ENCODE measurements at regions not wholly inside any gene's neighbourhood (a gene's known extent, or its start where the extent isn't known, plus 50 kb on each side); places are given as distances from the start of the nearest gene placed in this dataset.

DNA sequence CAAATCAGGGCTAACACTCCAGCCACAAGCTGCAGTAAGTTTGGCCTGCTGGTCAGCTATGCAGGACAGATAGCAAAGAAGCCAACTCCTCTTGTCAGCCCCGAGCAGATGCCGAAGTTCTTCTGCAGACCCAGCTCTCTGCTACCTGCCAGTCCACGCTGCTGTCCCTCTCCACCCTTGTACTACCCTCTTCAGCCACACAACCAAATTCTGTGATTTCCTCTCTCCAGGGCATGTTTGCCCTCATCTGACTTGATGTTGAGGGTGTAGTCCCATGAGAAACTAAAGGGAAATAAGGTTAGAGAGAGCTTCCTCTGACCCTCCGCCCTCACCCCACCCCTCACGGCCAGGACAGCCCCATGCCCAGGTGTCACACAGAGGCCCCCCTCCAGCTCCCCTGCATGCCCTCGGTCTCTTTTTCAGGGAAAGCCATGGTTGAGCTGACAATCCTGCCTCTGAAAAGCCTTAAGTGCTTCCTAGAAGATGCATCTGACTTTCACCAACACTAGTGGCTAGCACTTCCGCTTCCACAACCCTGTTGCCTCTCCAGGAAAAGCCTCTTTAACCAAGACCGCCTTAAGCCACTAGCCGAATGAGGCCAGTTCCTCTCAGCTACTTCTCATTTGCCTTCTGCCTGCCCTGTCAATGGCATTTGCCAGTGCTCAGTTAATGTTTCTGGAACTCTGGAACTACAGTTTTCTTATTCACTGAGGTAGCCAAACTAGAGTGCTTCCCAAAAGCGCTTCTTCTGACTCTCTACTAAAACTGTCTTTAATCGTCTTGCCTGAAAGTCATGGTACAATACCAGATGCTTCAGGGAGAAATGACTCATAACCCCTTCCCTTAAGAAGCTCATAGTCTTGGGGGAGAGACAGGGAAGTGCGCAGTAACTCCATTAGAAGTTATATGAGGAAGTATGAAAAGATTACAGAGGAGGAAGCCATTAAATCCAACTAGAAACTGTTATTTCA lies 300.4 kb upstream of the STT3B start:
- no peak for DNase-seq

DNA sequence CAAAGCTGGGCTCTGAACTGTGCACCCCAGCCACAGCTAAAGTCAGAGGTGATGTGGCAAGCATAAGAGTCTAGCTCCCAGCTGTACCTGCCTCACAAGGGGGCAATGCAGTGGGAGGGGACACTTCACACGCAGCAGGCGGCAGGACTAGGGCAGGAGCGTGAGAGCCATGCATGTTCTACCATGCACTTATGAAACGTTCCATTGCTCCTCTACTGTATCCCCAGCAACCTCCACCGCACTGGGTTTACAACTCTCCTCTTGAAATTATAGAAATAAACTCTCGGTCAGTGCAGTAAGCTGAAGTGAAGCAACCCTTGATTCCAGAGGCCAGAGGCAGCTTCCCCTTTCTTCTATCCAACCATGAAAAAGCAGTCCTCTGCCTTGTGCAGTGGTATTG lies 298.6 kb upstream of the STT3B start:
- DNase-seq = no peak

DNA sequence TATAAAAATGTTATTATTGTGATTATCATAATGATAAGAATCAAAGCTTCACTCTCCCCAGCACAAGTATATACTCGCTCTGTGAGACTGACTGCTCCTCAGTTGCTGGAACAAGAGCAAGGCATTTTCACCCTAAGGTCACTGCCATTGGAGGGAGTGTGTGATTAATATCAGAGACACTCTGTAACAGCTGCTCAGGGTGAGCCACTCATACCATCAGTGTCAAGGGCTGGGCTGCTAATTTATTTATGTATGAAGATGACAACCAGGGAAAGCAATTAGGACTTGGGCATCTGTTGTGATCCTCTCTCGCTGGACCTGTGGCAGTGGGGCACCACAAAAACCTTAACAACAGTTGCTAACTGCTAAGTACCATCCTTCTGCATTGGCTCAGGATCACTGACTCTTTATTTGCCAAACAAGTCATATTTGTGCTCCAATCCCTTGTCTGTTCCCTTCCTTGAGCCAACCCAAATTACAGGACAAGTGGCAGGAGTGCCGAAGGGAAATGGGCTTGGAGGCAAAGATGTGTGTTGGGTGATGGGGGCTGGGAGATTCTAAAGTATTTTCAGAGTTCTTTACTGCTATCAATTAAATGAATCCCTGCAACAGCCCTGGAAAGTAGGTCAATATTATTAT lies 297.5 kb upstream of the STT3B start:
- DNase-seq = no peak

GRCh38 chr3:31237887-31238286 lies 294.8 kb upstream of the STT3B start:
- no peak for DNase-seq

- DNase-seq = no peak
Observed at GRCh38 chr3:31240013-31240412, 292.7 kb upstream of the STT3B start.

- no peak for DNase-seq
Observed at GRCh38 chr3:31240466-31240865, 292.3 kb upstream of the STT3B start.

DNA sequence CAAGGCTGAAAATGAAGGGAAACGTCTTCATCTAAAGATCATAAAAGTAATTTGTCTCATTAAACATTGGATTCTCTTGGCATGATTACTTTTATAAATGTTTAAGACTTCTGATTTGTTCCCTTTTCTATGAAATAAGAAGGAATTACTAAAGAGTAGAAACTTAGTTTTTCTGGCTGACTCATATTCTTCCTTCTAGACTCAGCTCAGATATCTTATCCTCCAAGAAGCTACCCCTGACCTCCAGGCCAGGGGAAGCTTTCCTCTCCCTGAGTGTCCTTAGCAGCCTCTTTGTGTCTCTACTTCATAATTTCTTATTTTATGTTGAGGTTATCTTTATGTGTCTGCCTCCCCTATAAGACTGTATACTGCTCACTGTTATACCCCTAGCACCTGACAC lies 291.9 kb upstream of the STT3B start:
- no peak for DNase-seq

DNA sequence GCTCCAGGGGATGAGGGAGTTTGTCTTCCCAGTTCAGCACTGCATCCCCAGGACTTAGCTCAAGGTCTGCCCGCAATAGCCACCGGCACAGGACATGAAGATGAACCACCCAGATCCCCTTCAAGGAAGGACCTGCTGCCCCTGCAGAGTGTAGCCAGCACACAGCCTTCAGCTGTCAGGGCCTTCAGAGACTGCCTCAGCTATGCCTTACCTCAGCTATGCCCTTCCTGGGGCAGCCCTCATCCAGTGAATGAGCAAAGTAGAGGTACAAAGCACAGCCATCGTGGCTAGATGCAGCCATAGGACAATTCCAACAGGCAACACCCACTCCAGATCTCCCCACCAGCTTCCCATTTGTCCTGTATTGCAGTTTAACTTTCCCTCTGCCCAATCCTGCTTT lies 291.2 kb upstream of the STT3B start:
- no peak for DNase-seq

- DNase-seq = no peak
Observed at GRCh38 chr3:31242026-31242960, 290.4 kb upstream of the STT3B start.

DNA sequence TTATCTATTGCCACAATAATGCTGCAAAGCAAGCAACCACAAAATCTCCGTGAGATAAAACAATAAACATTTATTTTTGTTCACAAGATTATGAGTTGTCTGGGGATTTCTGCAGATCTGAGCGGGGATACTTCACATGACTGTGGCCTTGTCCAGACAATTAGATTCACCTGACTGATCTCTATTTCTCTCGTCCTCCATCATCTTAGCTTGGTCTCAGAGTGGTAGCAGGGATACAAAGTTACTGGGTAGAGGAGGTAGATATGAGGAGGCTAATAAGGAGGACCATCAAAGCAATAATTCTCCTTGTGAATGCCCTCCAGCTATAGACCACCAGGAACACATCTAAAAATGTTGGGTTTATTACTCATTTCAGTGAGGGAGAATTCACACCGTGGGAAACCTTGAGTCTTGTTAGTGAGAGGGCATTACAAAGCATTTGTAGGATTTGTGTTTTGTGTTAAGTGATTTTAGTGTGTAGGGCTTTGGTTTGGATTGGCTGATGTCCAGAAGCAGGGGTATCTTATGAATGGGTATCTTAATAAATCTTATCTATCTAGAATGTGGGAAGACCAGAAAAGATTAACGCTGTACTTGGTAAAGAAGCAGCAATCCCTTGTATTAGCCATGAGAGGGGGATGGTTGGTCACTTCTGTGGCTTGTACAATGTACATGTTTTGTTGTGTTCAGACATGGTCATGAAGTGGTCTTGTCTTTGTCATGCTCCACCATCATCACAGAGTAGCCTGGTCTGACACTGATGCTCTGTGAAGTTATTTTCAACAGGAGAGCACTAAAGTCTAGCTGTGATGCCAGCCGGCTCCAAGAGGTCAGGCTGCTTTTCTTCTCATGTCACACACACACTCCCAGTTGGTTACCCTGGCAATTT lies 287.6 kb upstream of the STT3B start:
- no peak for DNase-seq

- no peak for DNase-seq
Observed at GRCh38 chr3:31246293-31247062, 286.2 kb upstream of the STT3B start.

- no peak for DNase-seq
Observed at GRCh38 chr3:31247063-31247447, 285.7 kb upstream of the STT3B start.

GRCh38 chr3:31247850-31248562 lies 284.7 kb upstream of the STT3B start:
- DNase-seq = no peak

DNA sequence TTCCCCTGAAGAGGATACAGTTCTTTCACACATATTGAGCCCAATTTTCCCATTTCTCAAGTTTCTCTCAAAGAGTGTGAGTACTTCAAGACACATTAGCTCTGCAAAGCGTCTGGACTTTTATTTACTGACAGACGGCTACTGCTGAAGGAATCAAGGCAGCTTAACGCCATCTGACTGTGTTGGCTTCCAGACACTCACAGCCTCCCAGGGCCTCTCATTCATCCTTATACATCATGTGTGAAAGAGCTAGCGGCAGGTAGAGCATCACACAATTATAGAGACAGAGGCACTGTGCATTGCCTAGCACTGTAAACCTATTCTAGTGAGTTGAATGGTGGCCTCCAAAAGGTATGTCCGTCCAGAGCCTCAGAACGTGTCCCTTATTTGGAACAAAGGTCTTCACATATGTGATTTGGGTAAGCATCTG lies 284.1 kb upstream of the STT3B start:
- DNase-seq = no peak

GRCh38 chr3:31249545-31249944 lies 283.2 kb upstream of the STT3B start:
- no peak for DNase-seq

- DNase-seq = no peak
Observed at GRCh38 chr3:31250116-31250777, 282.5 kb upstream of the STT3B start.

DNA sequence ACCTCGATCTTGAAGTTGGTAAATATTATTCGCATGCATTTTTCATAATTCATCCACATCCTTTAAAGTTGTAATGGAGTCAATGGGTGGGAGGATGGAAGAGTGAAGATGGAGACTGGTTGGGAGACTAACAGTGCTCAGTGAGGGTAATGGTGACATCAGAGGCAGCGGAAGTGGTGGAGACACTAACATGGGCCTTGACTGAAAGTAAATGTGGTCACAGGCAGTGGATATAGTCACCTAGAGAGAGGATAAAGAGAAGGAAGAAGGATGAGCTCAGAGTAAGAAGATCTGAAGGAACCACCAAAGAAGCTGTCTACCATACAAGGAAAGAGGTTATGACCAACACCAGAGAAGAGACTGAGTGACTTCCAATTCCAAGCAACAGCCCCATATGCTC lies 281.6 kb upstream of the STT3B start:
- DNase-seq = no peak

GRCh38 chr3:31252216-31253185 lies 280.2 kb upstream of the STT3B start:
- no peak for DNase-seq

GRCh38 chr3:31253782-31254181 lies 278.9 kb upstream of the STT3B start:
- DNase-seq = no peak

Measured in 8988T (cell line).